ENCODE measurements at regions not wholly inside any gene's neighbourhood (a gene's known extent, or its start where the extent isn't known, plus 50 kb on each side); places are given as distances from the start of the nearest gene placed in this dataset.

GRCh38 chr5:167971706-167972105 is 319.7 kb upstream of the WWC1 start:
- no peaks in the 10 kb centered on the region for H3K79me2 ChIP-seq (ENCODE audit: insufficient read depth, low read length)
- no peaks in the 10 kb centered on the region for H3K36me3 ChIP-seq (ENCODE audit: insufficient read depth, low read length)
- TF ChIP-seq CTCF (IDR thresholded peaks at IDR 0.05; ENCODE audit: low read length) = no peak
- no peak for TF ChIP-seq EZH2 (IDR thresholded peaks at IDR 0.05; ENCODE audit: borderline replicate concordance, low read length)
- no peaks in the 10 kb centered on the region for H3K27me3 ChIP-seq (ENCODE audit: insufficient read depth, low read length)
- no peaks in the 10 kb centered on the region for H3F3A ChIP-seq (ENCODE audit: insufficient read depth, low read length)
- H3K4me1 ChIP-seq (ENCODE audit: insufficient read depth, low read length, severe bottlenecking) = no peaks in the 10 kb centered on the region
- no peaks in the 10 kb centered on the region for H3K9me2 ChIP-seq (ENCODE audit: low read depth, low read length)
- no peak overlapping the region for H2AFZ ChIP-seq (ENCODE audit: low read length)
- H4K20me1 ChIP-seq (ENCODE audit: insufficient read depth, low read length) = no peaks in the 10 kb centered on the region
- no peak overlapping the region for H3K27ac ChIP-seq (ENCODE audit: low read depth, low read length, poor library complexity, severe bottlenecking)
- no peak overlapping the region for H3K9ac ChIP-seq (ENCODE audit: low read length)
- H3K4me3 ChIP-seq (ENCODE audit: low read depth, low read length, poor library complexity, severe bottlenecking) = no peak overlapping the region
- H3K4me2 ChIP-seq (ENCODE audit: low read length) = no peak overlapping the region
- H3K9me3 ChIP-seq (ENCODE audit: low read length) = no peaks in the 10 kb centered on the region

GRCh38 chr5:167973126-167973525 is 318.3 kb upstream of the WWC1 start:
- TF ChIP-seq CTCF (IDR thresholded peaks at IDR 0.05; ENCODE audit: low read length) = no peak
- no peak for TF ChIP-seq EZH2 (IDR thresholded peaks at IDR 0.05; ENCODE audit: borderline replicate concordance, low read length)
- Histone ChIP-seq H3K9me3 (ENCODE audit: low read length) (no peaks in the 10 kb centered on the region), H3K9me2 (ENCODE audit: low read depth, low read length) (no peaks in the 10 kb centered on the region), H3K4me2 (ENCODE audit: low read length) (no peak overlapping the region), H2AFZ (ENCODE audit: low read length) (no peak overlapping the region), H3K27me3 (ENCODE audit: insufficient read depth, low read length) (no peaks in the 10 kb centered on the region), H3K4me3 (ENCODE audit: low read depth, low read length, poor library complexity, severe bottlenecking) (no peak overlapping the region), H4K20me1 (ENCODE audit: insufficient read depth, low read length) (no peaks in the 10 kb centered on the region), H3K27ac (ENCODE audit: low read depth, low read length, poor library complexity, severe bottlenecking) (no peak overlapping the region), H3F3A (ENCODE audit: insufficient read depth, low read length) (no peaks in the 10 kb centered on the region), H3K36me3 (ENCODE audit: insufficient read depth, low read length) (no peaks in the 10 kb centered on the region), H3K79me2 (ENCODE audit: insufficient read depth, low read length) (no peaks in the 10 kb centered on the region), H3K4me1 (ENCODE audit: insufficient read depth, low read length, severe bottlenecking) (no peaks in the 10 kb centered on the region), H3K9ac (ENCODE audit: low read length) (no peak overlapping the region)

- no peaks in the 10 kb centered on the region for H3F3A ChIP-seq (ENCODE audit: insufficient read depth, low read length)
- no peaks in the 10 kb centered on the region for H4K20me1 ChIP-seq (ENCODE audit: insufficient read depth, low read length)
- no peak overlapping the region for H3K27ac ChIP-seq (ENCODE audit: low read depth, low read length, poor library complexity, severe bottlenecking)
- H3K4me2 ChIP-seq (ENCODE audit: low read length) = no peak overlapping the region
- TF ChIP-seq CTCF (IDR thresholded peaks at IDR 0.05; ENCODE audit: low read length) (no peak), EZH2 (IDR thresholded peaks at IDR 0.05; ENCODE audit: borderline replicate concordance, low read length) (no peak)
- H3K79me2 ChIP-seq (ENCODE audit: insufficient read depth, low read length) = no peaks in the 10 kb centered on the region
- H3K36me3 ChIP-seq (ENCODE audit: insufficient read depth, low read length) = no peaks in the 10 kb centered on the region
- no peak overlapping the region for H3K9ac ChIP-seq (ENCODE audit: low read length)
- H2AFZ ChIP-seq (ENCODE audit: low read length) = no peak overlapping the region
- H3K9me2 ChIP-seq (ENCODE audit: low read depth, low read length) = no peaks in the 10 kb centered on the region
- H3K27me3 ChIP-seq (ENCODE audit: insufficient read depth, low read length) = no peaks in the 10 kb centered on the region
- no peaks in the 10 kb centered on the region for H3K9me3 ChIP-seq (ENCODE audit: low read length)
- H3K4me1 ChIP-seq (ENCODE audit: insufficient read depth, low read length, severe bottlenecking) = no peaks in the 10 kb centered on the region
- H3K4me3 ChIP-seq (ENCODE audit: low read depth, low read length, poor library complexity, severe bottlenecking) = no peak overlapping the region
These were observed 306.5 kb upstream of the WWC1 start for GRCh38 chr5:167984951-167985350.
